AG10803 (cell line): ENCODE measurements at regions not wholly inside any gene's neighbourhood (a gene's known extent, or its start where the extent isn't known, plus 50 kb on each side); places are given as distances from the start of the nearest gene placed in this dataset.
"Not testable (repeated sequence)": the region's sequence is repeated elsewhere in the genome, so short reads cannot be mapped to it uniquely, and the experiment has no call there.

Source experiments
- DNase-seq: peaks from one replicate; pipeline ENCODE4 v3.0.0; 2010; ENCODE audit warnings: low read depth
- H3K4me3 ChIP-seq: 2 replicates; pipeline ENCODE4 v1.5.1; 2011; ENCODE audit warnings: mild to moderate bottlenecking, low read length, control low read depth
- TF ChIP-seq, protein P1 (sequence below): conservative IDR thresholded peaks from 2 replicates; pipeline ENCODE4 v1.5.1; 2011; ENCODE audit warnings: mild to moderate bottlenecking, low read length, control low read depth, inconsistent platforms

- TF ChIP-seq, protein P1, sequence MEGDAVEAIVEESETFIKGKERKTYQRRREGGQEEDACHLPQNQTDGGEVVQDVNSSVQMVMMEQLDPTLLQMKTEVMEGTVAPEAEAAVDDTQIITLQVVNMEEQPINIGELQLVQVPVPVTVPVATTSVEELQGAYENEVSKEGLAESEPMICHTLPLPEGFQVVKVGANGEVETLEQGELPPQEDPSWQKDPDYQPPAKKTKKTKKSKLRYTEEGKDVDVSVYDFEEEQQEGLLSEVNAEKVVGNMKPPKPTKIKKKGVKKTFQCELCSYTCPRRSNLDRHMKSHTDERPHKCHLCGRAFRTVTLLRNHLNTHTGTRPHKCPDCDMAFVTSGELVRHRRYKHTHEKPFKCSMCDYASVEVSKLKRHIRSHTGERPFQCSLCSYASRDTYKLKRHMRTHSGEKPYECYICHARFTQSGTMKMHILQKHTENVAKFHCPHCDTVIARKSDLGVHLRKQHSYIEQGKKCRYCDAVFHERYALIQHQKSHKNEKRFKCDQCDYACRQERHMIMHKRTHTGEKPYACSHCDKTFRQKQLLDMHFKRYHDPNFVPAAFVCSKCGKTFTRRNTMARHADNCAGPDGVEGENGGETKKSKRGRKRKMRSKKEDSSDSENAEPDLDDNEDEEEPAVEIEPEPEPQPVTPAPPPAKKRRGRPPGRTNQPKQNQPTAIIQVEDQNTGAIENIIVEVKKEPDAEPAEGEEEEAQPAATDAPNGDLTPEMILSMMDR: no peak
- H3K4me3 ChIP-seq: no peak overlapping the region
- no peak for DNase-seq
Measured at GRCh38 chr2:55768991-55769390, 75.3 kb upstream of the PNPT1 start.

DNA sequence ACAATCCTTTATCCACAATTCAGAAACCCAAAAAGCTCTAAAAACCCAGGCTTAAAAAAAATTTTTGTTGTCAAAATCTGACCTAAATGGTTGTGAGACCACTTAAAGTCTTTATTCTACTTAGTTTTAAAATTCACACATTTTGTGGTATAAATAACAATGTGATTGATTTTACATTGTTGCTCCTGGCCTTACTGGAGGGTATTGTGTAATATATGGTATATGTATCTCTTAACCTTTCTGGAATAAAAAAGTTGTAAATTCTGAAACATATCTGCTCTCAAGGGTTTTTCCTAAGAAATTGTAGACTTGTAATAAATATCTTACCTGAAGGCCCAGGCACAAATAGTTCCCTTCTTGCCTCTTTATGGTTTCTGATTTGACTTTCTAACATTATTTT, 73.3 kb upstream of the PNPT1 start:
- H3K4me3 ChIP-seq: no peak overlapping the region
- DNase-seq: no peak
- TF ChIP-seq, protein P1: no peak

DNA sequence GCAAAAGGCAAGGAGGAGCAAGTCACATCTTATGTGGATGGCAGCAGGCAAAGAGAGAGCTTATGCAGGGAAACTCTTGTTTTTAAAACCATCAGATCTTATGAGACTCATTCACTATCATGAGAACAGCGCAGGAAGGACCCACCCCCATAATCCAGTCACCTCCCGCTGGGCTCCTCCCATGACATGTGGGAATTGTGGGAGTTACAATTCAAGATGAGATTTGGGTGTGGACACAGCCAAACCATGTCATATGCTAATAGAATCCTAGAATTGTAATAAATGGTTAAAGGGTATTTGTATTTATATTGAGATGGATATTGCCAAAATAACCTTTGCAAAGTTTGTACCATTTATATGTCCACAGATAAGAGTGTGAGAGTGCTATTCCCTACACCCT, 72.1 kb upstream of the PNPT1 start:
- not testable (repeated sequence) for DNase-seq, H3K4me3 ChIP-seq

GRCh38 chr2:55763721-55764120, 70.1 kb upstream of the PNPT1 start:
- DNase-seq: no peak
- H3K4me3 ChIP-seq: no peak overlapping the region
- TF ChIP-seq, protein P1: no peak

GRCh38 chr2:55761526-55761925, 67.9 kb upstream of the PNPT1 start:
- TF ChIP-seq, protein P1: no peak
- DNase-seq: peak; percentile 59

DNA sequence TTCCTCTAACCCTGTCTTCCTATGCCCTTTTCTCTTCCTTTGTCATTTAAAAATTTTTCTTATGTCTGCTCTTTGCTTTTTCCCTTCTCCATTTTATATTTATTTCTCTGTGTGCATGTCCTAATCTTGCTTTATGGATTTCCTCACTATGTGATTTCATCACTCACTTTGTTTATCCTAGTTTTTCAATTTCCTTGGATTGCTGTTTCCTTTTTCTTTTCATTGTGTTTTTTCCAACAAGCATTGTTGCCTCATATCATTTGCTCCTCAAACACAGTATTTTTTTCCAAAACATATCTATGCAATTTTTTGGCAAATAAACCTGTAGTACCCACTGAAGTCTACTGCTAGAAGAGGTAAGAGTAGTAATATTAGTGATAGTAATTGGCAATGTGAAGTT, 67.4 kb upstream of the PNPT1 start:
- no peak for DNase-seq
- H3K4me3 ChIP-seq: no peak overlapping the region
- TF ChIP-seq, protein P1: no peak

More at GRCh38 chr2:55761526-55761925, 67.9 kb upstream of the PNPT1 start:
- H3K4me3 ChIP-seq: no peak overlapping the region

DNA sequence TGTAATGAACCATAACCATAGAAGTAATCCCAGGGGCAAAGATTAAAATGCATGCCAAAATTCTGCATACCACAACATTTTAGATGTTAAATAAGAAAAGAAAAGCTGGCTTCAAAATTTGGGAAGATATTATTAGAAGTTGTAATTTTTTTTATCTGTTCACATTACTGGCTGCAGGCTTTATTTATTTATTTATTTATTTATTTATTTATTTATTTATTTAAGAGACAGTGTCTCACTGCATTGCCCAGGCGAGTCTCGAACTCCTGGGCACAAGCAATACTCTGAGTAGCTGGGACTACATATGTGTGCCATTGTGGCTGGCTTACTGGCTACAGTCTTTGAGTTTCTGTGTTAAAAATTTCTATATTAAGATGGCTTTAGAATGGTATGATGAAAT, 66.5 kb upstream of the PNPT1 start:
- no peak overlapping the region for H3K4me3 ChIP-seq
- DNase-seq: no peak
- TF ChIP-seq, protein P1: no peak
